Breast epithelium (tissue), 3 donors: ENCODE measurements at regions not wholly inside any gene's neighbourhood (a gene's known extent, or its start where the extent isn't known, plus 50 kb on each side); places are given as distances from the start of the nearest gene placed in this dataset.

Source experiments
- CTCF ChIP-seq, 3 donors: fragments of 450-650 bp; IDR thresholded peaks; one replicate each; pipeline ENCODE4 v1.5.1; 2016 to 2017; ENCODE audit warnings: antibody characterized with exemption in 3 of 3, mild to moderate bottlenecking in 3 of 3, moderate library complexity in 3 of 3
- POLR2A ChIP-seq: fragments of 450-650 bp; IDR thresholded peaks from one replicate; pipeline ENCODE4 v1.6.1; 2016; ENCODE audit warnings: antibody characterized with exemption, mild to moderate bottlenecking, moderate library complexity
- POLR2AphosphoS5 ChIP-seq, 3 donors: sonication (generic); formaldehyde crosslinking; IDR thresholded peaks; one replicate each; pipeline ENCODE4 v1.6.1; 2017; ENCODE audit warnings: antibody characterized with exemption in 3 of 3

- TF ChIP-seq POLR2AphosphoS5 (IDR thresholded peaks at IDR 0.05), result no peak
- no peak for TF ChIP-seq POLR2A
- no peak for TF ChIP-seq CTCF (IDR thresholded peaks at IDR 0.05)
Observed at GRCh38 chr12:79998554-79998953, 63.7 kb upstream of the PPP1R12A start.
